Caco-2 (cell line): ENCODE measurements at regions not wholly inside any gene's neighbourhood (a gene's known extent, or its start where the extent isn't known, plus 50 kb on each side); places are given as distances from the start of the nearest gene placed in this dataset.

ENCODE experiments used
- BruUV-seq: library from RNA; stranded (reverse); fragments of 400-500 nt; replicated peaks from 2 replicates; lab custom pipeline; 2021; lab: Mats Ljungman, UMichigan
- CTCF ChIA-PET: fragments of 300-600 bp; sonication (Branson Sonifier 250); formaldehyde crosslinking; loops from one replicate; lab custom pipeline; 2022; ENCODE audit warnings: antibody characterized with exemption; lab: Charles Lee
- POLR2A ChIA-PET: fragments of 300-600 bp; sonication (Branson Sonifier 250); formaldehyde crosslinking; loops from one replicate; lab custom pipeline; 2022; ENCODE audit warnings: antibody characterized with exemption; lab: Charles Lee
- DNase-seq, 2 experiments: peaks; one replicate each; pipeline versions ENCODE4 v3.0.0 to v3.0.0-alpha.2; 2020 to 2022
- H3K27me3 ChIP-seq: replicated peaks from 2 replicates; pipeline ENCODE4 v1.6.0; 2011; ENCODE audit warnings: low read length; ENCODE audit not compliant: control insufficient read depth, insufficient read depth
- H3K36me3 ChIP-seq: 2 replicates; pipeline ENCODE4 v1.5.1; 2011; ENCODE audit warnings: low read length; ENCODE audit not compliant: control insufficient read depth, insufficient read depth
- H3K4me1 ChIP-seq: fragments of 250-450 bp; sonication (Bioruptor Pico); 2 replicates; pipeline ENCODE4 v1.5.1; 2020; ENCODE audit warnings: mild to moderate bottlenecking
- H3K4me3 ChIP-seq: 2 replicates; pipeline ENCODE4 v1.5.1; 2011; ENCODE audit warnings: low read depth, mild to moderate bottlenecking, control low read depth, low read length
- H3K9me3 ChIP-seq: fragments of 250-450 bp; sonication (Bioruptor Pico); 2 replicates; pipeline ENCODE4 v1.5.1; 2020; ENCODE audit warnings: mild to moderate bottlenecking, moderate library complexity
- H3K27ac Mint-ChIP-seq: one replicate; pipeline ENCODE4 v1.8.0; 2022; ENCODE audit warnings: mixed read lengths; ENCODE audit not compliant: unreplicated experiment
- H3K27me3 Mint-ChIP-seq: one replicate; pipeline ENCODE4 v1.8.0; 2022; ENCODE audit warnings: mixed read lengths; ENCODE audit not compliant: insufficient read depth, unreplicated experiment
- H3K36me3 Mint-ChIP-seq: one replicate; pipeline ENCODE4 v1.8.0; 2022; ENCODE audit warnings: mild to moderate bottlenecking, mixed read lengths; ENCODE audit not compliant: insufficient read depth, unreplicated experiment
- H3K4me1 Mint-ChIP-seq: one replicate; pipeline ENCODE4 v1.8.0; 2022; ENCODE audit warnings: low read depth, mixed read lengths; ENCODE audit not compliant: unreplicated experiment
- H3K4me3 Mint-ChIP-seq: one replicate; pipeline ENCODE4 v1.8.0; 2022; ENCODE audit warnings: mild to moderate bottlenecking, moderate library complexity, mixed read lengths; ENCODE audit not compliant: unreplicated experiment
- H3K9me3 Mint-ChIP-seq: one replicate; pipeline ENCODE4 v1.8.0; 2022; ENCODE audit warnings: mixed read lengths; ENCODE audit not compliant: unreplicated experiment
- intact Hi-C: fragments of 100-400 bp; cut with micrococcal nuclease; formaldehyde crosslinking; loops from one replicate; pipeline ENCODE4 v1.10.0; 2022; ENCODE audit not compliant: unreplicated experiment
- TF ChIP-seq, protein P1 (sequence below), 2 experiments: fragments of 200-600 bp in 1 of 2; IDR thresholded peaks; 1 replicate in 1 of 2; 2 replicates in 1 of 2; pipeline versions ENCODE4 v1.5.1 to v1.8.0; 2011 to 2022; ENCODE audit warnings: antibody characterized with exemption in 1 of 2, control low read depth in 1 of 2, inconsistent platforms in 1 of 2, low read depth in 1 of 2, low read length in 1 of 2, mild to moderate bottlenecking in 1 of 2, moderate library complexity in 1 of 2; ENCODE audit not compliant: insufficient read depth in 1 of 2, severe bottlenecking in 1 of 2, unreplicated experiment in 1 of 2

DNA sequence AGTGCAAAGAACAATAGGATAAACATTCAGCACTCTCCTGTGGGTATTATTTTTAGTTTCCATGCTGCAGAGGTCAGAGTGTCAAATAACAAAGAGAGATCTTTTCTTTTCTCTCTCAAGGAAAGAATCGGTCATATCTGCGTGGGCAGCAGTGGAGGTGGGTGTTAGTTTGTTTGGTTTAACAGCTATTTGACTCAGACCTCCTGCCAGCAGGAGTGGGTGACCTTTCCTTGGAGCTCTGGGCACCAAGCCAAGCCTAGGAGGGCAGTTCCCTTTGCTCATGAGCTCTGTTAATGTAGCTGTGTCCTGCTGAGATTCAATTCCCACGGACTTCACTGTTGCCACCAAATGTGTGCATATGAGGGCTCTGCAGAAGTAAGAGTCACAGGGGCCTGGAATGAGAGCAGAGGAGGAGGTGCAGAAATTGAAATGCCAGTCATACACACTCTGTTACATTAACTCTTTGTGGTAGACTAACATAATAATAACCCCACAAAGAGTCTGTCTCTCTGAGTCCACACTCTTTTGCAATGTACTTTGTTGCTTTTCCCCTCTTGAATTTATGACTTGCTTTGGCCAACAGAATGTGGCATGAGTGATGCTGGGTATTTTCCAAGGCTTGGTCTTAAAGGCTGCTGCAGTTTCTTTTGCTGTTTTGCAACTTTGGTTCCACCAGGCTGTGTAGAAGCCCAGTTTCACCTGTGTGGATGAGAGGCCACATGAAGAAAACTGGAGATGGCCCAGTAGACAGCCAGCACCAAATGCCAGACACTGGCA is 76.0 kb upstream of the GRK3 start:
- POLR2A ChIA-PET = no interaction called here

GRCh38 chr22:25489947-25490346 is 74.5 kb upstream of the GRK3 start:
- no peak overlapping the region for H3K4me3 Mint-ChIP-seq
- H3K27me3 ChIP-seq = no peaks in the 10 kb centered on the region
- H3K36me3 ChIP-seq = no peaks in the 10 kb centered on the region
- no peaks in the 10 kb centered on the region for H3K36me3 Mint-ChIP-seq
- BruUV-seq = no TSS peak
- no peaks in the 10 kb centered on the region for H3K4me1 ChIP-seq
- H3K4me3 ChIP-seq = no peak overlapping the region
- TF ChIP-seq, protein P1, sequence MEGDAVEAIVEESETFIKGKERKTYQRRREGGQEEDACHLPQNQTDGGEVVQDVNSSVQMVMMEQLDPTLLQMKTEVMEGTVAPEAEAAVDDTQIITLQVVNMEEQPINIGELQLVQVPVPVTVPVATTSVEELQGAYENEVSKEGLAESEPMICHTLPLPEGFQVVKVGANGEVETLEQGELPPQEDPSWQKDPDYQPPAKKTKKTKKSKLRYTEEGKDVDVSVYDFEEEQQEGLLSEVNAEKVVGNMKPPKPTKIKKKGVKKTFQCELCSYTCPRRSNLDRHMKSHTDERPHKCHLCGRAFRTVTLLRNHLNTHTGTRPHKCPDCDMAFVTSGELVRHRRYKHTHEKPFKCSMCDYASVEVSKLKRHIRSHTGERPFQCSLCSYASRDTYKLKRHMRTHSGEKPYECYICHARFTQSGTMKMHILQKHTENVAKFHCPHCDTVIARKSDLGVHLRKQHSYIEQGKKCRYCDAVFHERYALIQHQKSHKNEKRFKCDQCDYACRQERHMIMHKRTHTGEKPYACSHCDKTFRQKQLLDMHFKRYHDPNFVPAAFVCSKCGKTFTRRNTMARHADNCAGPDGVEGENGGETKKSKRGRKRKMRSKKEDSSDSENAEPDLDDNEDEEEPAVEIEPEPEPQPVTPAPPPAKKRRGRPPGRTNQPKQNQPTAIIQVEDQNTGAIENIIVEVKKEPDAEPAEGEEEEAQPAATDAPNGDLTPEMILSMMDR (IDR thresholded peaks at IDR 0.05; ENCODE audit: insufficient read depth in 1 of 2, low read depth in 1 of 2, low read length in 1 of 2, severe bottlenecking in 1 of 2, unreplicated experiment in 1 of 2) = no peak
- POLR2A ChIA-PET = no interaction called here
- no peak for DNase-seq
- H3K9me3 Mint-ChIP-seq = no peaks in the 10 kb centered on the region
- intact Hi-C loops = no loop called here
- H3K27ac Mint-ChIP-seq = no peak overlapping the region
- no peaks in the 10 kb centered on the region for H3K27me3 Mint-ChIP-seq
- no peaks in the 10 kb centered on the region for H3K9me3 ChIP-seq
- CTCF ChIA-PET = no interaction called here
- peaks cover 6% of the 10 kb centered on the region for H3K4me1 Mint-ChIP-seq

More for the DNA sequence above, 76.0 kb upstream of the GRK3 start:
- no peak for DNase-seq
- Mint-ChIP-seq H3K27me3 (no peaks in the 10 kb centered on the region), H3K36me3 (no peaks in the 10 kb centered on the region), H3K4me1 (peaks cover 6% of the 10 kb centered on the region), H3K9me3 (no peaks in the 10 kb centered on the region), H3K4me3 (no peak overlapping the region), H3K27ac (no peak overlapping the region)
- Histone ChIP-seq H3K4me3 (no peak overlapping the region), H3K27me3 (no peaks in the 10 kb centered on the region), H3K36me3 (no peaks in the 10 kb centered on the region), H3K9me3 (no peaks in the 10 kb centered on the region), H3K4me1 (no peaks in the 10 kb centered on the region)
- intact Hi-C loops = no loop called here
- no TSS peak for BruUV-seq
- CTCF ChIA-PET = no interaction called here
- TF ChIP-seq, protein P1 (IDR thresholded peaks at IDR 0.05; ENCODE audit: insufficient read depth in 1 of 2, low read depth in 1 of 2, low read length in 1 of 2, severe bottlenecking in 1 of 2, unreplicated experiment in 1 of 2) = no peak

DNA sequence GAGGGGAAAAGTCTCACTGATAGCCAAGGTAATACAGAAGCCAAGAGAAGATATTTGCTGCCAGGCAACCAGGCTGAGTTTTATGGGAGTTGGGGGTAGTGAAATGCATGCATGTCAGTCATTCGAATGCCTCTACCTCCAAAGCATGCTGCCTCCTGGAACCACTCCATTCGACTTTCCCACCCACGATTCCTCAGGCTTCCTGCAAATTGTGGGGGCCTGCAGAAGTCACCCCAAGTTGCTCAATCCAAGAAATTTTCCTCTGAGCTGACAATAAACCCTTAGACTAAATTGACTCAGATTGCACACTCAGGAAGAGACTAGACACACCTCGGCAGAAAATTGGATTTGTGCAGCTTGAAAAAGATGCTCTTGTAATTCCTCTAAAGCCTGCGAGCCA is 73.6 kb upstream of the GRK3 start:
- no peak for DNase-seq
- ChIA-PET POLR2A (no interaction called here), CTCF (no interaction called here)
- no TSS peak for BruUV-seq
- Mint-ChIP-seq H3K27ac (no peak overlapping the region), H3K27me3 (no peaks in the 10 kb centered on the region), H3K4me3 (no peak overlapping the region), H3K36me3 (no peaks in the 10 kb centered on the region), H3K9me3 (no peaks in the 10 kb centered on the region), H3K4me1 (peaks cover under 1% of the 10 kb centered on the region)
- no peaks in the 10 kb centered on the region for H3K9me3 ChIP-seq
- H3K4me3 ChIP-seq = no peak overlapping the region
- H3K4me1 ChIP-seq = no peaks in the 10 kb centered on the region
- intact Hi-C loops = no loop called here
- TF ChIP-seq, protein P1 (IDR thresholded peaks at IDR 0.05; ENCODE audit: insufficient read depth in 1 of 2, low read depth in 1 of 2, low read length in 1 of 2, severe bottlenecking in 1 of 2, unreplicated experiment in 1 of 2) = no peak
- H3K27me3 ChIP-seq = no peaks in the 10 kb centered on the region
- H3K36me3 ChIP-seq = no peaks in the 10 kb centered on the region
